Adrenal gland (tissue), 9 donors: ENCODE measurements at regions not wholly inside any gene's neighbourhood (a gene's known extent, or its start where the extent isn't known, plus 50 kb on each side); places are given as distances from the start of the nearest gene placed in this dataset.

Source experiments
- DNase-seq, 7 donors: peaks; one replicate each; pipeline ENCODE4 v3.0.0-alpha.2; 2019 to 2020
- H3K27ac ChIP-seq, 5 donors: fragments of 200-600 bp; sonication (generic) in 4 of 5; 1 replicate in 3 of 5; 2 replicates in 2 of 5; pipeline versions ENCODE4 v1.5.1 to v1.8.0; 2016 to 2020; ENCODE audit warnings: mild to moderate bottlenecking in 1 of 5
- H3K27me3 ChIP-seq: fragments of 200-600 bp; 2 replicates; pipeline ENCODE4 v1.8.0; 2021
- H3K36me3 ChIP-seq, 2 donors: fragments of 200-600 bp; replicated peaks in 1 of 2; 1 replicate in 1 of 2; 2 replicates in 1 of 2; pipeline versions ENCODE4 v1.5.1 to v1.8.0; 2018 to 2022
- H3K4me1 ChIP-seq, 2 donors: fragments of 200-600 bp; replicated peaks in 1 of 2; 1 replicate in 1 of 2; 2 replicates in 1 of 2; pipeline versions ENCODE4 v1.5.1 to v1.8.0; 2018 to 2021
- H3K4me3 ChIP-seq, 4 donors: fragments of 200-600 bp; sonication (generic) in 3 of 4; one replicate each; pipeline ENCODE4 v1.5.1; 2016 to 2018
- H3K9me3 ChIP-seq, 3 donors: fragments of 200-600 bp; sonication (generic) in 1 of 3; replicated peaks in 1 of 3; 1 replicate in 2 of 3; 2 replicates in 1 of 3; pipeline versions ENCODE4 v1.5.1 to v1.8.0; 2016 to 2021
- CTCF ChIP-seq, 6 experiments: fragments of 450-650 bp in 4 of 6; fragments of 200-600 bp in 2 of 6; sonication (generic) in 1 of 6; IDR thresholded peaks; 1 replicate in 5 of 6; 2 replicates in 1 of 6; pipeline versions ENCODE4 v1.5.1 to v1.8.0; 2016 to 2021; ENCODE audit warnings: antibody characterized with exemption in 6 of 6, mild to moderate bottlenecking in 2 of 6, moderate library complexity in 1 of 6
- POLR2A ChIP-seq, 2 donors: fragments of 450-650 bp; IDR thresholded peaks; one replicate each; pipeline ENCODE4 v1.6.1; 2017; ENCODE audit warnings: antibody characterized with exemption in 2 of 2, mild to moderate bottlenecking in 2 of 2, moderate library complexity in 1 of 2
- WGBS, 4 donors: extraction: QIAGEN DNeasy Blood & Tissue Kit in 2 of 4; methylation state at CpG; one replicate each; pipeline versions ENCODE4 v1.1.5 to v1.1.7; 2013 to 2017; 5-methylcytosine and 5-hydroxymethylcytosine counted together
- intact Hi-C, 2 donors: fragments of 100-400 bp; cut with DNase I; formaldehyde crosslinking; loops; one replicate each; pipeline versions ENCODE4 v1.14.1 to v1.15.0; 2022 to 2023
- donor health status: healthy with polysubstance abuse.
- donor health status: Bipolar disorder and iron deficiency.
- donor health status: DM: yes; HTN: yes; CAD: no.
- donor health status: DM: no; HTN: no; CAD: no.
- donor health status: DM: no; HTN: no; CAD: no.

GRCh38 chr5:39811381-39811780, 386.6 kb upstream of the DAB2 start:
- TF ChIP-seq CTCF (IDR thresholded peaks at IDR 0.05) (no peak), POLR2A (IDR thresholded peaks at IDR 0.05) (no peak)
- Histone ChIP-seq H3K27me3 (no peaks in the 10 kb centered on the region), H3K4me3 (no peak overlapping the region), H3K9me3 (no peaks in the 10 kb centered on the region), H3K4me1 (no peaks in the 10 kb centered on the region), H3K36me3 (no peaks in the 10 kb centered on the region), H3K27ac (no peak overlapping the region)
- DNase-seq = no peak
- intact Hi-C loops = no loop called here

- Histone ChIP-seq H3K27ac (no peak overlapping the region), H3K4me3 (no peak overlapping the region), H3K36me3 (no peaks in the 10 kb centered on the region), H3K4me1 (no peaks in the 10 kb centered on the region), H3K9me3 (no peaks in the 10 kb centered on the region), H3K27me3 (no peaks in the 10 kb centered on the region)
- TF ChIP-seq CTCF (IDR thresholded peaks at IDR 0.05) = no peak
- no peak for TF ChIP-seq POLR2A (IDR thresholded peaks at IDR 0.05)
- DNase-seq = no peak
- WGBS, 4 donors = 71 to 79% (median 74%) methylated on average over 6 of the region's 6 CpGs
- intact Hi-C loops = no loop called here
These were observed 383.9 kb upstream of the DAB2 start for GRCh38 chr5:39808656-39809055.

GRCh38 chr5:39801306-39801705, 376.5 kb upstream of the DAB2 start:
- intact Hi-C loops = no loop called here
- TF ChIP-seq CTCF (IDR thresholded peaks at IDR 0.05) (no peak), POLR2A (IDR thresholded peaks at IDR 0.05) (no peak)
- Histone ChIP-seq H3K27me3 (no peaks in the 10 kb centered on the region), H3K36me3 (no peaks in the 10 kb centered on the region), H3K4me3 (no peak overlapping the region), H3K27ac (no peak overlapping the region), H3K9me3 (no peaks in the 10 kb centered on the region), H3K4me1 (no peaks in the 10 kb centered on the region)
- WGBS, 4 donors = 56 to 75% (median 64%) methylated on average over 1 of the region's 1 CpG
- no peak for DNase-seq

- intact Hi-C loops = no loop called here
- no peak overlapping the region for H3K27ac ChIP-seq
- DNase-seq = no peak
These were observed 375.3 kb upstream of the DAB2 start for GRCh38 chr5:39800042-39800601.

More at GRCh38 chr5:39800042-39800601, 375.3 kb upstream of the DAB2 start:
- Histone ChIP-seq H3K4me3 (no peak overlapping the region), H3K36me3 (no peaks in the 10 kb centered on the region), H3K9me3 (no peaks in the 10 kb centered on the region), H3K4me1 (no peaks in the 10 kb centered on the region), H3K27me3 (no peaks in the 10 kb centered on the region)
- TF ChIP-seq CTCF (IDR thresholded peaks at IDR 0.05) (no peak), POLR2A (IDR thresholded peaks at IDR 0.05) (no peak)
- WGBS, 4 donors = 39 to 55% (median 40%) methylated on average over 3 of the region's 3 CpGs
